CD4-positive, CD25-positive, alpha-beta regulatory T cell (primary cell): ENCODE measurements at regions not wholly inside any gene's neighbourhood (a gene's known extent, or its start where the extent isn't known, plus 50 kb on each side); places are given as distances from the start of the nearest gene placed in this dataset.

Source experiments
- ATAC-seq, 2 donors: fragments of 150-1000 bp; cut with Tn5 transposase; one replicate each; pipeline ENCODE4 v1.10.0; 2021; ENCODE audit warnings: low read depth in 2 of 2, moderate number of reproducible peaks in 2 of 2, moderate library complexity in 1 of 2
- DNase-seq, 3 donors: peaks; one replicate each; pipeline versions ENCODE4 v3.0.0 to v3.0.0-alpha.2; 2012 to 2022; ENCODE audit warnings: mixed read lengths in 1 of 3
- H3K27ac ChIP-seq: one replicate; pipeline ENCODE4 v1.7.0; 2013; ENCODE audit warnings: mild to moderate bottlenecking, low read length; ENCODE audit not compliant: insufficient read depth, poor library complexity, severe bottlenecking
- H3K27me3 ChIP-seq: one replicate; pipeline ENCODE4 v1.7.0; 2013; ENCODE audit warnings: low read length; ENCODE audit not compliant: control insufficient read depth, insufficient read depth
- H3K36me3 ChIP-seq: one replicate; pipeline ENCODE4 v1.7.0; 2013; ENCODE audit warnings: mild to moderate bottlenecking, low read length, moderate library complexity; ENCODE audit not compliant: control insufficient read depth, insufficient read depth
- H3K4me1 ChIP-seq: 2 replicates; pipeline ENCODE4 v1.7.0; 2013; ENCODE audit warnings: mild to moderate bottlenecking, low read length; ENCODE audit not compliant: insufficient read depth, control insufficient read depth, poor library complexity, severe bottlenecking
- H3K4me3 ChIP-seq: one replicate; pipeline ENCODE4 v1.7.0; 2013; ENCODE audit warnings: low read depth, mild to moderate bottlenecking, low read length, moderate library complexity
- H3K9me3 ChIP-seq, 2 experiments: 1 replicate in 1 of 2; 2 replicates in 1 of 2; pipeline ENCODE4 v1.7.0; 2013; ENCODE audit warnings: low read length in 2 of 2, mild to moderate bottlenecking in 1 of 2, moderate library complexity in 1 of 2; ENCODE audit not compliant: control insufficient read depth in 2 of 2
- H3K27ac Mint-ChIP-seq, 3 donors: one replicate each; pipeline ENCODE4 v1.8.0; 2020 to 2022; ENCODE audit warnings: mild to moderate bottlenecking in 3 of 3, mixed read lengths in 3 of 3, moderate library complexity in 2 of 3
- H3K27me3 Mint-ChIP-seq: one replicate; pipeline ENCODE4 v1.8.0; 2022; ENCODE audit warnings: mild to moderate bottlenecking, mixed read lengths
- H3K36me3 Mint-ChIP-seq: one replicate; pipeline ENCODE4 v1.8.0; 2020; ENCODE audit warnings: mixed read lengths
- H3K4me1 Mint-ChIP-seq, 4 donors: one replicate each; pipeline ENCODE4 v1.8.0; 2020 to 2022; ENCODE audit warnings: mixed read lengths in 4 of 4, mild to moderate bottlenecking in 1 of 4
- H3K4me3 Mint-ChIP-seq, 4 donors: one replicate each; pipeline ENCODE4 v1.8.0; 2020 to 2022; ENCODE audit warnings: mild to moderate bottlenecking in 4 of 4, mixed read lengths in 4 of 4, moderate library complexity in 3 of 4
- H3K9me3 Mint-ChIP-seq, 7 donors: one replicate each; pipeline ENCODE4 v1.8.0; 2020 to 2022; ENCODE audit warnings: mixed read lengths in 7 of 7, mild to moderate bottlenecking in 3 of 7, moderate library complexity in 2 of 7

GRCh38 chr4:89511776-89512175 lies 204.2 kb upstream of the GPRIN3 start:
- Histone ChIP-seq H3K27ac (no peak overlapping the region), H3K36me3 (no peaks in the 10 kb centered on the region), H3K9me3 (no peaks in the 10 kb centered on the region), H3K4me1 (no peaks in the 10 kb centered on the region), H3K27me3 (peaks cover 10% of the 10 kb centered on the region), H3K4me3 (no peak overlapping the region)
- Mint-ChIP-seq H3K27me3 (peaks cover 30% of the 10 kb centered on the region), H3K4me3 (no peak overlapping the region), H3K4me1 (peaks cover 7 to 9% (median 9%) of the 10 kb centered on the region in 4 donors), H3K27ac (no peak overlapping the region), H3K36me3 (no peaks in the 10 kb centered on the region), H3K9me3 (peaks cover 0 to 2% (median 0%) of the 10 kb centered on the region in 7 donors)
- DNase-seq (no peak), ATAC-seq (no peak)

GRCh38 chr4:89509708-89510281 lies 202.2 kb upstream of the GPRIN3 start:
- peak; percentile 40 to 58 for ATAC-seq

GRCh38 chr4:89506866-89507491 lies 199.4 kb upstream of the GPRIN3 start:
- Histone ChIP-seq H3K9me3 (no peaks in the 10 kb centered on the region), H3K27me3 (peaks cover 6% of the 10 kb centered on the region), H3K4me1 (no peaks in the 10 kb centered on the region), H3K4me3 (no peak overlapping the region), H3K27ac (no peak overlapping the region), H3K36me3 (no peaks in the 10 kb centered on the region)
- no peak for DNase-seq
- ATAC-seq, result no peak
- no peak overlapping the region for H3K4me3 Mint-ChIP-seq
- peaks cover 0 to 3% (median 0%) of the 10 kb centered on the region in 7 donors for H3K9me3 Mint-ChIP-seq
- H3K36me3 Mint-ChIP-seq, result no peaks in the 10 kb centered on the region
- peaks cover 23% of the 10 kb centered on the region for H3K27me3 Mint-ChIP-seq
- H3K27ac Mint-ChIP-seq, result no peak overlapping the region
- H3K4me1 Mint-ChIP-seq, result peaks cover 7 to 9% (median 9%) of the 10 kb centered on the region in 4 donors

More at GRCh38 chr4:89509708-89510281, 202.2 kb upstream of the GPRIN3 start:
- Histone ChIP-seq H3K9me3 (no peaks in the 10 kb centered on the region), H3K4me1 (no peaks in the 10 kb centered on the region), H3K36me3 (no peaks in the 10 kb centered on the region), H3K4me3 (no peak overlapping the region), H3K27me3 (peaks cover 7% of the 10 kb centered on the region), H3K27ac (no peak overlapping the region)
- peaks cover 0 to 2% (median 0%) of the 10 kb centered on the region in 7 donors for H3K9me3 Mint-ChIP-seq
- DNase-seq, result peak in 1 of 3 donors; percentile 71
- no peak overlapping the region for H3K27ac Mint-ChIP-seq
- no peaks in the 10 kb centered on the region for H3K36me3 Mint-ChIP-seq
- H3K4me3 Mint-ChIP-seq, result no peak overlapping the region
- H3K27me3 Mint-ChIP-seq, result peaks cover 18% of the 10 kb centered on the region
- peaks cover 7 to 9% (median 9%) of the 10 kb centered on the region in 4 donors for H3K4me1 Mint-ChIP-seq

GRCh38 chr4:89502581-89502980 lies 195.0 kb upstream of the GPRIN3 start:
- Histone ChIP-seq H3K27me3 (peaks cover 19% of the 10 kb centered on the region), H3K36me3 (no peaks in the 10 kb centered on the region), H3K9me3 (no peaks in the 10 kb centered on the region), H3K27ac (no peak overlapping the region), H3K4me1 (no peaks in the 10 kb centered on the region), H3K4me3 (no peak overlapping the region)
- Mint-ChIP-seq H3K9me3 (peaks cover 0 to 1% (median 0%) of the 10 kb centered on the region in 7 donors), H3K4me3 (no peak overlapping the region), H3K27ac (no peak overlapping the region), H3K4me1 (no peaks in the 10 kb centered on the region), H3K27me3 (peaks cover 33% of the 10 kb centered on the region), H3K36me3 (no peaks in the 10 kb centered on the region)
- DNase-seq (no peak), ATAC-seq (no peak)

GRCh38 chr4:89497517-89498308 lies 190.1 kb upstream of the GPRIN3 start:
- Mint-ChIP-seq H3K9me3 (no peaks in the 10 kb centered on the region), H3K36me3 (no peaks in the 10 kb centered on the region), H3K4me3 (no peak overlapping the region), H3K4me1 (no peaks in the 10 kb centered on the region), H3K27ac (no peak overlapping the region), H3K27me3 (peaks cover 18% of the 10 kb centered on the region)
- H3K9me3 ChIP-seq, result no peaks in the 10 kb centered on the region
- H3K4me1 ChIP-seq, result no peaks in the 10 kb centered on the region
- ATAC-seq, result no peak
- no peak overlapping the region for H3K4me3 ChIP-seq
- no peak for DNase-seq
- peaks cover 17% of the 10 kb centered on the region for H3K27me3 ChIP-seq
- no peaks in the 10 kb centered on the region for H3K36me3 ChIP-seq
- H3K27ac ChIP-seq, result no peak overlapping the region

- Histone ChIP-seq H3K4me3 (no peak overlapping the region), H3K4me1 (no peaks in the 10 kb centered on the region), H3K9me3 (no peaks in the 10 kb centered on the region), H3K36me3 (no peaks in the 10 kb centered on the region), H3K27ac (no peak overlapping the region), H3K27me3 (peaks cover 13% of the 10 kb centered on the region)
- Mint-ChIP-seq H3K27me3 (peaks cover 18% of the 10 kb centered on the region), H3K4me1 (no peaks in the 10 kb centered on the region), H3K27ac (no peak overlapping the region), H3K4me3 (no peak overlapping the region), H3K36me3 (no peaks in the 10 kb centered on the region), H3K9me3 (no peaks in the 10 kb centered on the region)
- no peak for DNase-seq
- no peak for ATAC-seq
Measured at GRCh38 chr4:89496851-89497250, 189.3 kb upstream of the GPRIN3 start.

- H3K27ac Mint-ChIP-seq, result no peak overlapping the region
- peaks cover 0 to 1% (median 0%) of the 10 kb centered on the region in 7 donors for H3K9me3 Mint-ChIP-seq
- peaks cover 2% of the 10 kb centered on the region for H3K27me3 Mint-ChIP-seq
- Histone ChIP-seq H3K4me1 (no peaks in the 10 kb centered on the region), H3K27me3 (peaks cover 3% of the 10 kb centered on the region), H3K9me3 (no peaks in the 10 kb centered on the region), H3K4me3 (no peak overlapping the region), H3K27ac (no peak overlapping the region), H3K36me3 (no peaks in the 10 kb centered on the region)
- DNase-seq, result no peak
- H3K4me1 Mint-ChIP-seq, result no peaks in the 10 kb centered on the region
- H3K4me3 Mint-ChIP-seq, result no peak overlapping the region
- no peaks in the 10 kb centered on the region for H3K36me3 Mint-ChIP-seq
- ATAC-seq, result no peak
Measured at GRCh38 chr4:89493367-89493766, 185.8 kb upstream of the GPRIN3 start.
